ENCODE measurements at regions not wholly inside any gene's neighbourhood (a gene's known extent, or its start where the extent isn't known, plus 50 kb on each side); places are given as distances from the start of the nearest gene placed in this dataset.

- no peaks in the 10 kb centered on the region for H3K36me3 ChIP-seq
- no peak overlapping the region for H3K4me3 ChIP-seq
- intact Hi-C loops (cut with DNase I) = no loop called here
- H3K27me3 ChIP-seq = peaks cover 0 to 6% (median 0%) of the 10 kb centered on the region in 3 donors
- no peaks in the 10 kb centered on the region for H3K4me1 ChIP-seq
- H3K27ac ChIP-seq = no peak overlapping the region
- no peak for DNase-seq
- H3K9me3 ChIP-seq = no peaks in the 10 kb centered on the region
- TF ChIP-seq EP300 (IDR thresholded peaks at IDR 0.05) (no peak), POLR2A (IDR thresholded peaks at IDR 0.05) (no peak), POLR2AphosphoS5 (IDR thresholded peaks at IDR 0.05) (no peak), CTCF (IDR thresholded peaks at IDR 0.05) (no peak)
- 90 to 95% methylated on average over 4 of the region's 4 CpGs for WGBS, 2 donors
Measured at GRCh38 chr11:120007144-120007543, 130.8 kb downstream of the TRIM29 start.

- H3K27me3 ChIP-seq = peaks cover 0 to 4% (median 0%) of the 10 kb centered on the region in 3 donors
Measured at GRCh38 chr11:120004723-120005122, 133.2 kb downstream of the TRIM29 start.

GRCh38 chr11:120001178-120002090, 136.5 kb downstream of the TRIM29 start:
- Histone ChIP-seq H3K4me1 (no peaks in the 10 kb centered on the region), H3K36me3 (no peaks in the 10 kb centered on the region), H3K27me3 (peaks cover 0 to 4% (median 0%) of the 10 kb centered on the region in 3 donors), H3K4me3 (no peak overlapping the region), H3K9me3 (no peaks in the 10 kb centered on the region), H3K27ac (no peak overlapping the region)
- intact Hi-C loops (cut with DNase I) = no loop called here
- 49 to 78% methylated on average over 14 of the region's 14 CpGs for WGBS, 2 donors
- DNase-seq = no peak
- no peak for TF ChIP-seq POLR2AphosphoS5 (IDR thresholded peaks at IDR 0.05)
- no peak for TF ChIP-seq CTCF (IDR thresholded peaks at IDR 0.05)
- TF ChIP-seq EP300 (IDR thresholded peaks at IDR 0.05) = no peak
- no peak for TF ChIP-seq POLR2A (IDR thresholded peaks at IDR 0.05)

More at GRCh38 chr11:120004723-120005122, 133.2 kb downstream of the TRIM29 start:
- Histone ChIP-seq H3K36me3 (no peaks in the 10 kb centered on the region), H3K4me3 (no peak overlapping the region), H3K27ac (no peak overlapping the region), H3K4me1 (no peaks in the 10 kb centered on the region), H3K9me3 (no peaks in the 10 kb centered on the region)
- WGBS, 2 donors = 48 to 91% methylated on average over 4 of the region's 4 CpGs
- DNase-seq = no peak
- intact Hi-C loops (cut with DNase I) = no loop called here
- TF ChIP-seq EP300 (IDR thresholded peaks at IDR 0.05) (no peak), POLR2AphosphoS5 (IDR thresholded peaks at IDR 0.05) (no peak), CTCF (IDR thresholded peaks at IDR 0.05) (no peak), POLR2A (IDR thresholded peaks at IDR 0.05) (no peak)

GRCh38 chr11:119999220-119999619, 138.7 kb downstream of the TRIM29 start:
- Histone ChIP-seq H3K36me3 (no peaks in the 10 kb centered on the region), H3K9me3 (no peaks in the 10 kb centered on the region), H3K27ac (no peak overlapping the region), H3K27me3 (peaks cover 0 to 4% (median 0%) of the 10 kb centered on the region in 3 donors), H3K4me1 (no peaks in the 10 kb centered on the region), H3K4me3 (no peak overlapping the region)
- intact Hi-C loops (cut with DNase I) = no loop called here
- WGBS, 2 donors = 54 to 65% methylated on average over 2 of the region's 2 CpGs
- DNase-seq = no peak
- no peak for TF ChIP-seq POLR2A (IDR thresholded peaks at IDR 0.05)
- no peak for TF ChIP-seq CTCF (IDR thresholded peaks at IDR 0.05)
- no peak for TF ChIP-seq POLR2AphosphoS5 (IDR thresholded peaks at IDR 0.05)
- no peak for TF ChIP-seq EP300 (IDR thresholded peaks at IDR 0.05)
